NOMO-1 treated with dmso at 0.1 percent for 144 hours (cell line): ENCODE measurements at regions not wholly inside any gene's neighbourhood (a gene's known extent, or its start where the extent isn't known, plus 50 kb on each side); places are given as distances from the start of the nearest gene placed in this dataset.

Source experiments
- DNase-seq: peaks from one replicate; lab custom pipeline; 2025; ENCODE audit not compliant: unreplicated experiment; lab: John Stamatoyannopoulos, UW

GRCh38 chr5:73395256-73395655 is 53.3 kb downstream of the FOXD1 start:
- DNase-seq = no peak

DNA sequence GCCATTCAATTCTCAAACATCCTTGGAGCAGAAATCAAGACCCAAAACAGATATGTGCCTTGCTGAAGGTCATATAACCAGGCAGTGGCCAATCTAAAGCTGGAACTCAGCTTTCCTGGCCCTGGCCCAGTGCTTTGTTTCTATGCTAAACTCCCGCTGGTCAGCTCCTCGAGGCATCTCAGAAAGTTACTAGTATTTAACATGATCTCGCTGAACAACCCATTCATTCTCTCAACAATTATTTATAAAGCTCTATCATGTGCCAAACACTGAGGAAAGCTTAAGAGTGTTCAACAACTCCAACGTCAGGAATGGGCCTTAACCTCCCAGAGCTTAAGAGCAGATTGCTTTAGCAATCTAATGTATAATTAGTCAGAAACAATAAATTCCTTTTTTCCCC is 54.0 kb downstream of the FOXD1 start:
- DNase-seq = no peak

- DNase-seq = no peak
These were observed 54.7 kb downstream of the FOXD1 start for GRCh38 chr5:73393611-73394489.

DNA sequence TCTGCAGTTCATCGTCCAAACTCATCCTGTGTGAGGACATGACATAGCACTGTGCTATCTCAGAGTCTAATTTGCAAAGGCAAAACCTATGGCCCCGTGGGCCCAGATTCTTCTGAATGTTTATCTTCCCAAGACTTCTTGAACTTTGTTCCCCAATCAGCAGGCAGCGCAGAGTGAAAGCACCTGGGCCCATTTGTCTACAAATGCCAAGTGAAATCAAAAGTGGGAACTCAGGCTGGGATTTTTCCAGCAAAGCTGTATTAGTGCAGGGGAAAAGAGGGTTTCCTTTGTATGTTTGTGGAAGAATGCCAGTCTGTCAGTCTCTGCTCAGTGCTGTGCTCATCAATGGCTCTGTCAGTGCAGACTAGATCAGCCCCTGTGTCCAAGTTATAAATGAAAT is 55.8 kb downstream of the FOXD1 start:
- DNase-seq = no peak

GRCh38 chr5:73391441-73391881 is 57.1 kb downstream of the FOXD1 start:
- peak; percentile 3 for DNase-seq

DNA sequence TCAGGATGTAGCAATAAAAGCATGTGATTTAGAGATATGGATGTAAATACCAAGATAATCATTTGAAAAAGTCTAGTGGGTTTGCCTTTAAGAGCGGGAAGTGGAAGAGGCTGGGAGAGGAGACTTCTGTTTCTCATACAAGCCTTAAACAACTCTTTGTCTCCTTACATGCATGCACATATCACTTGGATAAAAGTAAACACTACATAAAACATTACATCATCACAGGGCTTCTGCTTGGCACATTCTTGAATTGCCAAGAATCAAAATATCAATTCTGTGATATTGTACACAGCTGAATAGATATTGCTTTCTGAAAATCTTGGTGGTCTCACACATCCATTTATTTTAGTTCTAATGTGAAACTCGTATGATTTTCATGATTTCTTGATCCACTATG is 57.6 kb downstream of the FOXD1 start:
- DNase-seq = no peak

GRCh38 chr5:73388740-73389139 is 59.8 kb downstream of the FOXD1 start:
- no peak for DNase-seq

- no peak for DNase-seq
These were observed 60.3 kb downstream of the FOXD1 start for GRCh38 chr5:73388306-73388684.

DNA sequence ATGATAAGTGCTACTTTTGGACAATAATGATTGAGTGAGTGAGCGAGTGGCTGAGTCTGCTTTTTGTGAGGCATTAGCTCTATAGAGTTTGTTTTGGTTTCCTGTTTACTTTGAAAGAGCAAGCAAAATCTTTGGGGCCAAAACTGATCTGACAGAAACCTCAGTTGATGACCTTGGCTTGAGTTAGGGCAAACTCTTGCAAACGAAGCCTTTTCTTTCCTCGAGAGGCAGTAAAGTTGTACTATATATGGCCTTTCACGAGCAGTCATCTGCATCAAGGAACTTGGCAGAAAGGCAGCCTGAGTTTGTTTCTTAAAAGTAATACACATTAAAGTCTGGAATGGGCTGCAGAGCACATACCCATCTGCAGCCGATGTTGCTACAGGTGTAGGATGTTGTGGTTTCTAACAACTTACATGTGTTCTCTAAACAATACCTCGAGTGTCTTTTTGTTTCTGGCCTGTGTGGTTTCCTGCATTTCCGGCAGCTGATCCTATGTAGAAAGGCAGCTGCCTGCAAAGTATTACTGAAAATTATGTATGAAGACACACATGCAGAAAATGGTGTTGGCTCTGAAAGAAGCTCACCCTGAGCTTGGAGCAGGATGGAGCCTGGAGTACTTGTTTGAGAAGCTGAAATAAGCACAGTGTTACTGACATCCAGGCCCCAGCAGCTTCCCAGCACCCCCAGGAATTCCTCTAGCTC is 60.8 kb downstream of the FOXD1 start:
- no peak for DNase-seq

GRCh38 chr5:73387149-73387591 is 61.4 kb downstream of the FOXD1 start:
- no peak for DNase-seq

GRCh38 chr5:73384861-73385260 is 63.7 kb downstream of the FOXD1 start:
- no peak for DNase-seq

- no peak for DNase-seq
These were observed 66.2 kb downstream of the FOXD1 start for GRCh38 chr5:73382401-73382740.

DNA sequence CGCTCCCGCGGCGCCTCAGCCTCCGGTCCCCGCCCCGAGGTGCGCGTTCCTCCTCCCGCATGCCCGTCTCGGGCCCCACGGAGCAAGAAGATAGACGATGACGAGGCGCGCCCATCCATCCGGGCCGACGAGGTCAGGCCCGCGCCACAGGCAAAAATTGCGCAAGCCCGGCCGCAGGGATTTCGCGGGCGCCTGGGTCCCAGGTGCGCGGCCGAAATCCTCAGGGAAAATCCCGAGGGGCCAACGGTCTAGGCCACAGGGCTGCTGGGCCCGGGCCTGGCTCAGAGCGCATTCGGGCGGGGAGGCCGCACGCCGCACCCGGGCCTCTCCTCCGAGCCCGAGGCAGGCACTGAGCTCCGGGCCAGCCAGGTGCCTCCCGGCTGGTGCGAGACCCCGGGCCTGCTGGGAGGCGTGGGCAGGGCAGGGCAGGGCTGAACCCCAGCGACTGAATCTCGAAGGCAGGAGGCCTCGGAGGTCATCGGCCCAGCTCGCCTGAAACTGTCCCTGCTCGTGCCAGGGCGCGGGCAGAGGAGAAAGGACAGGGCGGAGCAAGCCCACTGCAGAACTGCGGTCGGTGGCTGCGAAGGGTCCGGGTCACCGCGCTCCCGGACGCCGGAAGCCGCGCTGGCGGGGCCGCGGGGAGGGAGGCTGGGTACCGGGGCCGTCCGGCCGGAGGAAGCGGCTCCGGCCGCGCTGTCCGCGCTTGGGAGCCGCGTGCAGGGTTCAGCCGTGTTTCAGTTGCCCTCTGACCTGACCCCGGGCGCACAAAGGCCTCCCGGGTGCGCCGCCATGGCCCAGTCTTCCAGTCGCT is 66.8 kb downstream of the FOXD1 start:
- DNase-seq = no peak

DNA sequence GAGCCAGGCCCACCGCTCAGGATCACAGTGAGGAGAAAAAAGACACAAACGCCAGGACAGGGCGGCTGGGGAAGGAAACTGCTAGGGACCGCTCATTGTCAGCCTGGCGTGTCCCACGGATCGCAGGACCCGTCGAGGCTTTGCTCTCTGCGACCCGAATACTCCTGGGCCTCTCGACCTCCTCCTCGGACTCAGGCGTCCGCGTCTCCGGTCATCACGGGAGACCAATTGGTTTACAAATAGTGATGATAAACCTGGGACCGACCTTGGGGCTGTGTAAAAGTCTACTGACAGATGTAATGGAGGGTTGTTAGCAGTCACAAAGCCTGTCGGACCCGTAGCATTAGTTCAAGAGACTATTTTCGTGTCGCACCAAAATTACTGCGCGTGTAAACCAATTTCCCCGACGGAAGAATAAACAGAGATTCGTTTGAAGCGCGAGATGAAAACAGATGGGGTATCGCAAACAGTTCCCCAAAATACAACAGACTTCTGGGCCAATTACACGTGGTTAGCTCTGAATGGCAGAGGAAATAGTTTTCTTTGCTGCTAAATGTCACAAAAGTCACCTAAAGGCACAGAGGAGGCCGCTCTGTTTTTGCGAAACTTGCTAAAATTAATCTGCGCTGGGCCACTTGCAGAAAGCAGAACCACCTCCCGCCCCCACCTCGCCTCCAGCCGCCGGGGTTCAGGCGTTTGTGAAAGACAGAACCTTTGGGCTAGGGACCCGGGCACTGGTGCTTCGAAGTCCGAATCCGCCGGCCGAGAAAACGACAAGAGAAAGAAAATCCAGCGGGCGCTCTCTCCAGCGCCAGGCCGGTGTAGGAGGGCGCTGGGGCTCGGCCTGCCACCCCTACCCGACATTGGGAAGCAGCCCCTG is 67.6 kb downstream of the FOXD1 start:
- no peak for DNase-seq

DNA sequence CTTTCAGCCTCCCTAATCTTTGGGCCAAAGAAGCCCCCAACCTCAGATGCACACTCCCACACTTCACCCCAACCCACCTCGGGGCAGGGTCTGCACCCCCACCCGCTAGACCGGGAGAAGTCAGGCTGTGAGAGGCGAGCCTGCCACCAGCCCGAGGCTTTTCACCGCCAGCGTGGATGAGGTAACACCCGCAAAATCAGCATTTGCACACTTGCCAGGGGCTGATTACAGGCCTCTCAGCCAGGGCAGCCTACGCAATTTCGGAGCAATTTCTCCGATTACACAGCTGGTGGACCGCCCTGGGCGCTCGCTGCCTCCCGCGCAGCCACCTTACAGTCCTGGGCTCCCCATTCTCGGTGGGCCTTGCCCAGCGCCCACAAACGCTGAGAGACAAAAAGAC is 68.5 kb downstream of the FOXD1 start:
- no peak for DNase-seq

- no peak for DNase-seq
These were observed 69.1 kb downstream of the FOXD1 start for GRCh38 chr5:73379435-73379834.

GRCh38 chr5:73378765-73379164 is 69.8 kb downstream of the FOXD1 start:
- no peak for DNase-seq

DNA sequence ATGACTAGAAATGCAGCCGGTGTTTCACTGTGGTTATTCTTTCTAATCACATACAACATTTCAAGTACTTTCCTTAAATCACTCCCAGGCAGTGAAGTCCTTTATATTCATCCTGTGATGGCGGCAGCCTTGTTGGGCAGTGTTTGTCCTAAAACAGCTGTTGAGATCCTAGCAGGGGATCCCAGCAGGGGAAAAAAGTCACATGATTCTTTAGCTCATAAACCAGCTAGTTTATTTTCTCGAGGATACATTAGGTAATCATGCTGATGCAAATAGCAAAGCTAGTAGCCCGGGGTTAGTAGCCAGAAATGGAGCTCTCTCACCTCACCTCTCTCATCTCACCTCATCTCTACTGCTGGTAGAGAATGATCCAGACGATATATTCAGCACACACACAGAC is 70.5 kb downstream of the FOXD1 start:
- no peak for DNase-seq

DNA sequence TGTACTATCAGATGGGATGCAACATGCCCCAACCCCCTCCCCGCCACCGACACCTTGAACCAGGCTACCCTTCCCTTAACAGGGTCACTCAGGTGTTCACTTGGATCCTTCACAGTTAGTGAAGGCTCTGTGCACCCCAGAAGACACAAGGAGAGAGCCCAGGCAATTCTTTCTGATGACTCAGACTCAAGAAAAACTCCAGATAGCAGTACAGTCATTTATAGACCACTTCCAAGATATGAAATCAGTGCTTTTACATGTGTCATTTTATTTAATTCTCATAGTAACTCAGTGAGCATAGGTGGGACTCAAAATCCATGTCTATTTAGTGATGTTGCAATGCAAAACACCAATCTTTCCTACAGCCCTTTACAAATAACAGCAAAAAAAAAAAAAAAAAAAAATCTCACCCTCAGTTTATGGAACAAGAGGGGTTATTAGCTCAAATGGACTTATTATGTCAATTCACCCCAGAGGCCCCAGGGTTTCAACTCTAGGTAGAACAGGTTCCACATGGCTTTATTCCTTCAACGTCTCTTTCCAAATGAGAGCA is 71.9 kb downstream of the FOXD1 start:
- DNase-seq = no peak

- no peak for DNase-seq
These were observed 72.6 kb downstream of the FOXD1 start for GRCh38 chr5:73375949-73376348.
